ENCODE measurements at regions not wholly inside any gene's neighbourhood (a gene's known extent, or its start where the extent isn't known, plus 50 kb on each side); places are given as distances from the start of the nearest gene placed in this dataset.
A peak's percentile ranks its signal among the peaks of the same experiment; 100 is the strongest.
"Not testable (repeated sequence)": the region's sequence is repeated elsewhere in the genome, so short reads cannot be mapped to it uniquely, and the experiment has no call there.

- DNase-seq = no peak
These were observed 202.1 kb downstream of the HNRNPD start for GRCh38 chr4:82171531-82172155.

- no peak for DNase-seq
These were observed 224.0 kb downstream of the HNRNPD start for GRCh38 chr4:82149750-82150149.

GRCh38 chr4:82145850-82146249 lies 227.9 kb downstream of the HNRNPD start:
- no peak for DNase-seq

GRCh38 chr4:82140422-82140821 lies 233.4 kb downstream of the HNRNPD start:
- no peak for DNase-seq

GRCh38 chr4:82139287-82139686 lies 234.5 kb downstream of the HNRNPD start:
- no peak for DNase-seq

GRCh38 chr4:82138374-82138773 lies 235.4 kb downstream of the HNRNPD start:
- peak; percentile 0 for DNase-seq

GRCh38 chr4:82136161-82136801 lies 237.5 kb downstream of the HNRNPD start:
- DNase-seq = no peak

GRCh38 chr4:82128355-82128754 lies 245.4 kb downstream of the HNRNPD start:
- DNase-seq = no peak

GRCh38 chr4:82126512-82127040 lies 247.2 kb downstream of the HNRNPD start:
- DNase-seq = no peak

GRCh38 chr4:82125787-82126297 lies 247.9 kb downstream of the HNRNPD start:
- DNase-seq = no peak

- no peak for DNase-seq
These were observed 248.6 kb downstream of the HNRNPD start for GRCh38 chr4:82124932-82125786.

- DNase-seq = no peak
These were observed 249.4 kb downstream of the HNRNPD start for GRCh38 chr4:82124365-82124764.

GRCh38 chr4:82123934-82124333 lies 249.9 kb downstream of the HNRNPD start:
- DNase-seq = no peak

GRCh38 chr4:82115183-82115582 lies 258.6 kb downstream of the HNRNPD start:
- not testable (repeated sequence) for DNase-seq

- DNase-seq = no peak
These were observed 265.3 kb downstream of the HNRNPD start for GRCh38 chr4:82108506-82108905.

GRCh38 chr4:82104578-82104977 lies 269.2 kb downstream of the HNRNPD start:
- DNase-seq = no peak

- DNase-seq = no peak
These were observed 273.7 kb downstream of the HNRNPD start for GRCh38 chr4:82099928-82100579.

GRCh38 chr4:82097504-82097903 lies 276.3 kb downstream of the HNRNPD start:
- peak; percentile 19 for DNase-seq

- no peak for DNase-seq
These were observed 283.1 kb downstream of the HNRNPD start for GRCh38 chr4:82090717-82091116.

- no peak for DNase-seq
These were observed 289.0 kb downstream of the HNRNPD start for GRCh38 chr4:82084747-82085146.

GRCh38 chr4:82077471-82077995 lies 296.3 kb downstream of the HNRNPD start:
- DNase-seq = not testable (repeated sequence)

- DNase-seq = no peak
These were observed 297.0 kb downstream of the HNRNPD start for GRCh38 chr4:82076809-82077208.

- no peak for DNase-seq
These were observed 297.4 kb downstream of the HNRNPD start for GRCh38 chr4:82076359-82076758.

Data from inflammatory macrophage treated with lipopolysaccharide for 4 hours (primary cell).